ENCODE measurements at regions not wholly inside any gene's neighbourhood (a gene's known extent, or its start where the extent isn't known, plus 50 kb on each side); places are given as distances from the start of the nearest gene placed in this dataset.

DNA sequence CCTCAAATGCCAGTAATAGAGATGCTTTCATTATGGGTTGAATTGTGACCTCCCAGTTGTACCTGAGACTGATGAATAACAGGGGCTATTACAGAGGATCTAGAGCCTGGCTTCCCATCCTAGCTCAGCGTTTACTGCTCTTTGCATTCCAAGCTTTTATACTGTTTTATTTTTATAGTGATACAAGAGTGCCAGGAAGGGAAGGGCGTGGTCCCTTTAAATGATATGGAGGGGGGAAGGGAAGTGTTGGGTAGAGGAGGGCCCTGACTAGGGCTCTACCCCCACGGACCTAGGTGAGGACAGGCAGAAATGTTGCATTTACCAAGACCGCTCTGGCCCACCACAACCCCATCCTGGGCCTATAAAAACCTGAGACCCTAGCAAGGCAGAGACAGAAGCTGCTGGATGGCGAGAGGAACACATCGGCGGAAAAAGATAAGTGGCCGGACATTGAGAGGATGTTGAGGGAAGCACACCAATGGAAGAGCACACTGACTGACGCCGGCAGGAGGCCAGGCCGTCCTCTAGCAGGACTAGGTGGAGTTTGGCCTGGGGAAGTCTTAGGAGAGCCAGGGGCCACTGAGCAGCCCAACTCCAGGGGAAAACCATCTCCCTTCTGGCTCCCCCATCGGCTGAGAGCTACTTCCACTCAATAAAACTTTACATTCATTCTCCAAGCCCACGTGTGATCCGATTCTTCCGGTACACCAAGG, 1025.9 kb downstream of the TTLL7 start:
- Histone ChIP-seq H3K36me3 (ENCODE audit: control insufficient read depth in 1 of 2, insufficient read depth in 2 of 2, low read length in 2 of 2) (no peaks in the 10 kb centered on the region), H3K27ac (ENCODE audit: low read length) (no peak overlapping the region), H3K4me3 (ENCODE audit: low read depth in 1 of 2, low read length in 2 of 2) (no peak overlapping the region), H3K27me3 (ENCODE audit: low read depth, low read length) (no peaks in the 10 kb centered on the region), H3K9me3 (ENCODE audit: control insufficient read depth in 1 of 2, low read length in 2 of 2) (no peaks in the 10 kb centered on the region), H3K4me1 (ENCODE audit: control insufficient read depth in 1 of 2, insufficient read depth in 2 of 2, low read length in 2 of 2) (no peaks in the 10 kb centered on the region)

DNA sequence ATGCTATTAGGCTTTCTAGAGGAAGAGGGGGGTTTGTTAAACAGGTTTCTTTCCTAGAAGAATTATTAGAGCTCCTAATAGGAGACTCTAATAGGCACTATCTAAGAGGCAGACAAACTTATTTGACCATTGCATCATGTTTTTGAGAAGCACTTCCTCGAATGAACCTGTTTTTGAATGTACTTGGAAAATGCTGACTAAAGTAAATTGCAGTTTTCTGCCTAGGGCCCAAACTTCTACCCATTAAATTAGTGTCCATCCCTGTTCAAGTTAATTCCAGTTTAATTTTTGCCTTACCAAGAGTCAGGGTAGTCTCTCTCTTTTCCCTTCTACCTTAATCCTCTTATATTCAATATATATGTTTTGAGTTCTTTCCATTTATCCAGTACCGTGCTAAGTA, 1029.6 kb downstream of the TTLL7 start:
- no peaks in the 10 kb centered on the region for H3K4me1 ChIP-seq (ENCODE audit: control insufficient read depth in 1 of 2, insufficient read depth in 2 of 2, low read length in 2 of 2)
- no peak overlapping the region for H3K27ac ChIP-seq (ENCODE audit: low read length)
- H3K4me3 ChIP-seq (ENCODE audit: low read depth in 1 of 2, low read length in 2 of 2): no peak overlapping the region
- no peaks in the 10 kb centered on the region for H3K36me3 ChIP-seq (ENCODE audit: control insufficient read depth in 1 of 2, insufficient read depth in 2 of 2, low read length in 2 of 2)
- no peaks in the 10 kb centered on the region for H3K9me3 ChIP-seq (ENCODE audit: control insufficient read depth in 1 of 2, low read length in 2 of 2)
- no peaks in the 10 kb centered on the region for H3K27me3 ChIP-seq (ENCODE audit: low read depth, low read length)

DNA sequence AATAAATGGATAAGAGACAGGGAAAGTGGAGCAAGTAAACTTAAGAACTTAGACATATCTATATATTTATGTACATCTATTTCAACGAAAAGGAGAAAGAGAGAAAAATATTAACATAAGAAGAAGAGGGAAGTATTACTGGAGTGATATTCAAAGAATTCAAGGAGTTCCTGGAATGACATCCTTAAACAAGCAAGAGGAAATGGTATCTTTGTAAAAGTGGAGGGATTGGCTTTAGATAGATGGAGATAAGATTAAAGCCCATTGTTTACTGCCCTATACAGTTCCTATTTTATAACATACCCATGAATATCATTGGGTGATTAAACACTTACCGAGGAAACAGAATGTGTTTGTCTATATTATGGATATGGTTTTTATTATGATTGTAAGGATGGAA, 1036.3 kb downstream of the TTLL7 start:
- H3K27ac ChIP-seq (ENCODE audit: low read length): no peak overlapping the region
- no peaks in the 10 kb centered on the region for H3K36me3 ChIP-seq (ENCODE audit: control insufficient read depth in 1 of 2, insufficient read depth in 2 of 2, low read length in 2 of 2)
- H3K4me1 ChIP-seq (ENCODE audit: control insufficient read depth in 1 of 2, insufficient read depth in 2 of 2, low read length in 2 of 2): no peaks in the 10 kb centered on the region
- H3K4me3 ChIP-seq (ENCODE audit: low read depth in 1 of 2, low read length in 2 of 2): no peak overlapping the region
- H3K27me3 ChIP-seq (ENCODE audit: low read depth, low read length): no peaks in the 10 kb centered on the region
- no peaks in the 10 kb centered on the region for H3K9me3 ChIP-seq (ENCODE audit: control insufficient read depth in 1 of 2, low read length in 2 of 2)

DNA sequence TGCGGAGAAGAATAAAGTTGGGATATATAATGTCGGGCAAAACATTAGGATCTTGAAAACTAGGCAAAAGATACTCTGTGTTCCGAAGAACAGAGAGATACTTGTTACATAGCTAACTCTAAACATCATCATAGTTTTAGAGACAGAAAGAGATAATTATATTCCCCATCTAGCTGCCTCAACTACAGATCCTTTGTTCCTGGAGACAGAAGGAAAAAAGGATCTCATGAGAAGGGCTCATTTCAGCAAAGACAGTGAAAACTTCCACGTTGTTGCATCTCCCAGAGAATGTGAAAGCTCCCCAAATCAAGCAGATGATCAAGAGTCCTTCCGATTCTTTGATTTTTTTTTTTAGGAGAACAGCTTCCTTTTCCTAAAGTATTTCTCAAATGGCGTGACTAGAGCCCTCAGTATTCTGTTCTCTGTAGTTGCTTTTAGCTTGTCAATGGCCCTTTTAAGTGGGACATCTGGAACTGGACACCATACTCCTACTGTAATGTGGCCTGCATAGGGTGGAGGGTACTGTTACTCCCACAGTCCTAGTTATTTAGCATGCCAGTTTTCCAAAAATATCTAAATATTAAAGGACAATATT, 1048.2 kb downstream of the TTLL7 start:
- no peak overlapping the region for H3K27ac ChIP-seq (ENCODE audit: low read length)

DNA sequence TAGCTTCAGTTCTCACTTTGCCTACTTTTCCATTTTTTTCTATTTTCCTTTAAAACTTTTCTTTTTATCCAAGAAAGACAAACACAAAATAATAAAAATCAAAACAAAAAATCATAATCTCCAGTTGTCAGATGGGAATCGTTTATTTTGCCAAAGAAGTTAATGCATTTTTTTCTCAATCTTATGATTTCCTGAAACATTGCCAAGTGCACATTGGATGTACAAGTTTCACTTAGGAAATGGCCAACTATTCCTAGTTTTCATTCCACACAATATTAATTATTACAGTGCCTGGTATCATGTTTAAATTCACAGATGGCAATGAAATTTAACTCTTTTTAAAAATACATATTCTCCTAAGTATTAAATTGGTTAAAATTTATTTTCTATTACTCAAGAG, 1050.5 kb downstream of the TTLL7 start:
- Histone ChIP-seq H3K9me3 (ENCODE audit: control insufficient read depth in 1 of 2, low read length in 2 of 2) (no peaks in the 10 kb centered on the region), H3K27me3 (ENCODE audit: low read depth, low read length) (no peaks in the 10 kb centered on the region), H3K4me1 (ENCODE audit: control insufficient read depth in 1 of 2, insufficient read depth in 2 of 2, low read length in 2 of 2) (peaks cover 0 to 4% of the 10 kb centered on the region in 2 donors), H3K36me3 (ENCODE audit: control insufficient read depth in 1 of 2, insufficient read depth in 2 of 2, low read length in 2 of 2) (no peaks in the 10 kb centered on the region), H3K27ac (ENCODE audit: low read length) (no peak overlapping the region), H3K4me3 (ENCODE audit: low read depth in 1 of 2, low read length in 2 of 2) (no peak overlapping the region)

More for the DNA sequence above, 1048.2 kb downstream of the TTLL7 start:
- H3K4me3 ChIP-seq (ENCODE audit: low read depth in 1 of 2, low read length in 2 of 2): no peak overlapping the region
- H3K27me3 ChIP-seq (ENCODE audit: low read depth, low read length): no peaks in the 10 kb centered on the region
- no peaks in the 10 kb centered on the region for H3K36me3 ChIP-seq (ENCODE audit: control insufficient read depth in 1 of 2, insufficient read depth in 2 of 2, low read length in 2 of 2)
- H3K9me3 ChIP-seq (ENCODE audit: control insufficient read depth in 1 of 2, low read length in 2 of 2): no peaks in the 10 kb centered on the region
- peaks cover 0 to under 1% of the 10 kb centered on the region in 2 donors for H3K4me1 ChIP-seq (ENCODE audit: control insufficient read depth in 1 of 2, insufficient read depth in 2 of 2, low read length in 2 of 2)

DNA sequence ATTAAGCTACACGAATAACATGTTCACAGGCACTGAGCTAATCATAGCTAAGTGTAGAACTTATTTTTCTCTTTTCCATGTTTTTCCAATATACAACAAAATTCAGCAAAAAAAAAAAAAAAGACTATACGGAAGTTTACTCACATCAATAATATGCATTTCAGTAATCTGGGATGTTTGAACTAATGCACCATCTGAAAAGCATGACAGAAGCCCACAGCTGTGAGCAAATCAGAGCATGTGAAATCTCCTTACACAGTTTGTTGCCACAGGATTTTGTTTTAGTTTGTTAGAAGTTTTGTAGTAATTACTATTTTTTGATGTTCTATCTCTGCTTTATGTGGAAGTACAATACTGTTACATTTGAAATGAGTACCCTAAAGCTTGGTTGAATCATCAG, 1051.7 kb downstream of the TTLL7 start:
- no peak overlapping the region for H3K4me3 ChIP-seq (ENCODE audit: low read depth in 1 of 2, low read length in 2 of 2)
- no peaks in the 10 kb centered on the region for H3K27me3 ChIP-seq (ENCODE audit: low read depth, low read length)
- no peak overlapping the region for H3K27ac ChIP-seq (ENCODE audit: low read length)
- no peaks in the 10 kb centered on the region for H3K9me3 ChIP-seq (ENCODE audit: control insufficient read depth in 1 of 2, low read length in 2 of 2)
- H3K4me1 ChIP-seq (ENCODE audit: control insufficient read depth in 1 of 2, insufficient read depth in 2 of 2, low read length in 2 of 2): peaks cover 0 to 4% of the 10 kb centered on the region in 2 donors
- no peaks in the 10 kb centered on the region for H3K36me3 ChIP-seq (ENCODE audit: control insufficient read depth in 1 of 2, insufficient read depth in 2 of 2, low read length in 2 of 2)

DNA sequence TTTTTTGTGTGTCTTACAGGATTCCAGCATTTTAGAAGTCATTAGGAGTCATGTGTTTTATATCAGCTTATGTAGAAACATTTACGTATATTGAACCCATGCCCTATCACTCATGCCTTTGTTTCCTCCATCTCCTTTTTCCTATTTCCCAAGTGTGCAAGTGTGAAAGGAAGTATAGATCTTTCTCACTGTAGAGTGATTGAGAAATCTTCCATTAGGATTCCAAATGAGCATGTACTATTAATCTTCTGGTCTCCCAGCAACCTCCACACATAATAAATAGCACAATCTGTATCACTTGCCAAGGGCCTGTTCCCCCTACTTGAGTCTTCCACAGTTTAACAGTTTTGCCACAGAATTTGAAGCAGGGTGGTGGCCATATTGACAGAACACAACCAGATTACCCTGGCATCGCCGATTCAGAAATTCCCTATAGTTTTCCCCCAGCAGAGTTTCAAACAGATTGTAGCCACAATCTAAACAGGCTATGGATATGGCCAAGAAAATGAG, 1052.8 kb downstream of the TTLL7 start:
- Histone ChIP-seq H3K9me3 (ENCODE audit: control insufficient read depth in 1 of 2, low read length in 2 of 2) (no peaks in the 10 kb centered on the region), H3K27ac (ENCODE audit: low read length) (no peak overlapping the region), H3K36me3 (ENCODE audit: control insufficient read depth in 1 of 2, insufficient read depth in 2 of 2, low read length in 2 of 2) (no peaks in the 10 kb centered on the region), H3K4me1 (ENCODE audit: control insufficient read depth in 1 of 2, insufficient read depth in 2 of 2, low read length in 2 of 2) (peaks cover 0 to 4% of the 10 kb centered on the region in 2 donors), H3K27me3 (ENCODE audit: low read depth, low read length) (no peaks in the 10 kb centered on the region), H3K4me3 (ENCODE audit: low read depth in 1 of 2, low read length in 2 of 2) (no peak overlapping the region)

DNA sequence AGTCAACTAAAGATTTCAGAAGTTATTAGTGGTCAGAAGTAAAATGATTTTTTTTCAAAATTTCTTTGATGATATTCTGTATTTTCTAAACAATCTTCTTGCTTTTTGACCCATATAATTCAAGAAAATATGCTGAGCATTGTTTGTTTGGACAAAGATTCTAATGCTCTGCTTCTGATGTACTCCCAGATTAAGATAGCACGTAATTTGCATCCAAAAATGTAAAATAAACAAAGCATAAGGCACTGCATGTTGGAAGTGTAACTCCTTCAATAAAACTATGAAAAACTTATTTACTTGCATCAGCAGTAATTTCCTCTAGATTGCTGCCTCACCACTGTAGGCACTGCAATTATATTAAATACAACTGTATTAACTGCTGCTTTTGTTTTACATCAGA, 1054.1 kb downstream of the TTLL7 start:
- H3K36me3 ChIP-seq (ENCODE audit: control insufficient read depth in 1 of 2, insufficient read depth in 2 of 2, low read length in 2 of 2): no peaks in the 10 kb centered on the region
- no peak overlapping the region for H3K4me3 ChIP-seq (ENCODE audit: low read depth in 1 of 2, low read length in 2 of 2)
- H3K9me3 ChIP-seq (ENCODE audit: control insufficient read depth in 1 of 2, low read length in 2 of 2): no peaks in the 10 kb centered on the region
- H3K27ac ChIP-seq (ENCODE audit: low read length): no peak overlapping the region
- H3K4me1 ChIP-seq (ENCODE audit: control insufficient read depth in 1 of 2, insufficient read depth in 2 of 2, low read length in 2 of 2): peaks cover 0 to 4% of the 10 kb centered on the region in 2 donors
- no peaks in the 10 kb centered on the region for H3K27me3 ChIP-seq (ENCODE audit: low read depth, low read length)

DNA sequence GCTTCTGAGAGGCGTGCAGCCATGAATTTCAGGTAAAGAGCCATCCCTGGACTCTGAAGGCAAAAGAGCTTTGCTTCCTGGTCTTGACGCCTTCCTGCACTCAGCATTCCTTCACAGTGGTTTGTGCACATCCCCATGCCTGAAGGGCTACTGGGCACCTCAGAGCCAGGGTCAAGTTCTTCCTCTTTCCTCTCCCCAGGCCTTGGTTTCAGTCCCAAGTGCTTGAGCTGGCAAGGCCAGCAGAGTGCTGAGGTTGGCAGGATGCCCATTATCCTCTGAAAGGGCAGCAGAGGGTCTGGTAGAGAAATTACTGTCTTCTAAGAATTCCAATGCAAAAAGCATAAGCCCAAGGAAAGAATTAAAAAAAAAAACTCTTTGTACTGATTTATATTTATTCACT, 1064.9 kb downstream of the TTLL7 start:
- Histone ChIP-seq H3K4me3 (ENCODE audit: low read depth in 1 of 2, low read length in 2 of 2) (no peak overlapping the region), H3K9me3 (ENCODE audit: control insufficient read depth in 1 of 2, low read length in 2 of 2) (peaks cover 0 to 5% of the 10 kb centered on the region in 2 donors), H3K27me3 (ENCODE audit: low read depth, low read length) (no peaks in the 10 kb centered on the region), H3K4me1 (ENCODE audit: control insufficient read depth in 1 of 2, insufficient read depth in 2 of 2, low read length in 2 of 2) (no peaks in the 10 kb centered on the region), H3K27ac (ENCODE audit: low read length) (no peak overlapping the region), H3K36me3 (ENCODE audit: control insufficient read depth in 1 of 2, insufficient read depth in 2 of 2, low read length in 2 of 2) (no peaks in the 10 kb centered on the region)

DNA sequence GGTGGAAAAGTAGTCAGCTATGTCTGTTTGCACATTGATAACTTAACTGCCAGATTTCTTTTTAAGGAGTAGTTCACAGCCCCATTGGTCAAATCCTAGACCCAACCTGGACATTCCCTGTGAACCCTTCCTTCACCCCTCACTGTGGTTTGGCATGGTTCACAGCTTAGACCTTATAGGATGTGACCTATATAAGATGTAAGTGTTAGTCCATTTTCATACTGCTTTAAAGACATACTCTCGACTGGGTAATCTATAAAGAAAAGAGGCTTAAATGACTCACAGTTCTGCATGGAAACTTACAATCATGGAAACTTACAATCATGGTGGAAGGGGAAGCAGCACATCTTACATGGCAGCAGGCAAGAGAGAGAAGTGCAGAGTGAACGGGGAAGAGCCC, 1066.2 kb downstream of the TTLL7 start:
- no peaks in the 10 kb centered on the region for H3K27me3 ChIP-seq (ENCODE audit: low read depth, low read length)
- H3K4me1 ChIP-seq (ENCODE audit: control insufficient read depth in 1 of 2, insufficient read depth in 2 of 2, low read length in 2 of 2): no peaks in the 10 kb centered on the region
- no peak overlapping the region for H3K27ac ChIP-seq (ENCODE audit: low read length)
- H3K9me3 ChIP-seq (ENCODE audit: control insufficient read depth in 1 of 2, low read length in 2 of 2): peaks cover 0 to 5% of the 10 kb centered on the region in 2 donors
- H3K4me3 ChIP-seq (ENCODE audit: low read depth in 1 of 2, low read length in 2 of 2): no peak overlapping the region
- no peaks in the 10 kb centered on the region for H3K36me3 ChIP-seq (ENCODE audit: control insufficient read depth in 1 of 2, insufficient read depth in 2 of 2, low read length in 2 of 2)

DNA sequence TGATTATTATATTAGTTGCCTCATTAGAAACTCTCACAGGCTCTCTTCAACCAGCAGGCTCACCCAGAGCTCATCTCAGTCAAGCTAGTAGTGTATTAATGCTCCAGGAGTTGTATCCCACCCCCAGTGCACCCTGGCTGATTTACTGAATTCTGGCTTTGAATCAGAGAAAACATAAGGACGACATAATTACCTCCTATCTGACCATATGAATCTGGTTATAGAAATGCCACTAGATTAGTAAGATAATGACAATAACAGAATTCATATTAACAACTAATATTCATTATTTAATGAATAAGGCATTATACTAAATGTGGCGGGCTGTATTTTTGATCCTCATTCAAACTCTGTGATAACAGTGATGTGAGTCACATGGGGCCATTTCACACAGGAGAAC, 1066.7 kb downstream of the TTLL7 start:
- Histone ChIP-seq H3K27me3 (ENCODE audit: low read depth, low read length) (no peaks in the 10 kb centered on the region), H3K27ac (ENCODE audit: low read length) (no peak overlapping the region), H3K4me1 (ENCODE audit: control insufficient read depth in 1 of 2, insufficient read depth in 2 of 2, low read length in 2 of 2) (no peaks in the 10 kb centered on the region), H3K4me3 (ENCODE audit: low read depth in 1 of 2, low read length in 2 of 2) (no peak overlapping the region), H3K9me3 (ENCODE audit: control insufficient read depth in 1 of 2, low read length in 2 of 2) (peaks cover 0 to 5% of the 10 kb centered on the region in 2 donors), H3K36me3 (ENCODE audit: control insufficient read depth in 1 of 2, insufficient read depth in 2 of 2, low read length in 2 of 2) (no peaks in the 10 kb centered on the region)
